ENCODE measurements at regions not wholly inside any gene's neighbourhood (a gene's known extent, or its start where the extent isn't known, plus 50 kb on each side); places are given as distances from the start of the nearest gene placed in this dataset.

DNA sequence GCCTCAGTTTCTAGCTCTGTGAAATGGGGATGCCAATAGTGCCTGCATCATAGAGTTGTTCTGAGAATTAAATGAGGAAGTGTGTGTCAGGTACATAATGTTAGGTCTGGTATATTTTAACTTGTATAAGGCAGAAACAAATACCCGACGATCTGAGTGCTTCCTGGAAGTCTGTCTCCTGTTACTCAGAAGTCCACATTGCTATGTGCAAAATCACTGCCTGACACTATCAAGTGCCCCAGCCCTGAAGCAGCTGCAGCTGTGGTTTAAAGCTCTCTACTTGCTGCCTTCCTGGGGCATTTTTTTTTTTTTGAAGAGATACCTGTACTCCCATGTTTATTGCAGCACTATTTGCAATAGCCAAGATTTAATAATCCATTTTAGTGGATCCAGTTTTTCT is 125.3 kb downstream of the SLC4A3 start:
- no peak overlapping the region for H3K27ac ChIP-seq
- H3K4me3 ChIP-seq, result no peak overlapping the region
- DNase-seq (ENCODE audit: extremely low spot score in 2 of 2), result no peak
- H3K27me3 ChIP-seq, result no peaks in the 10 kb centered on the region
- H3K4me1 ChIP-seq, result no peaks in the 10 kb centered on the region
- no peak for TF ChIP-seq CTCF (IDR thresholded peaks at IDR 0.05)
- no peak for TF ChIP-seq POLR2AphosphoS5 (IDR thresholded peaks at IDR 0.05; ENCODE audit: insufficient read depth in 1 of 2, low read depth in 1 of 2)
- TF ChIP-seq POLR2A (IDR thresholded peaks at IDR 0.05), result no peak
- intact Hi-C loops (cut with DNase I), result no loop called here
- H3K9me3 ChIP-seq, result no peaks in the 10 kb centered on the region
- no peaks in the 10 kb centered on the region for H3K36me3 ChIP-seq

DNA sequence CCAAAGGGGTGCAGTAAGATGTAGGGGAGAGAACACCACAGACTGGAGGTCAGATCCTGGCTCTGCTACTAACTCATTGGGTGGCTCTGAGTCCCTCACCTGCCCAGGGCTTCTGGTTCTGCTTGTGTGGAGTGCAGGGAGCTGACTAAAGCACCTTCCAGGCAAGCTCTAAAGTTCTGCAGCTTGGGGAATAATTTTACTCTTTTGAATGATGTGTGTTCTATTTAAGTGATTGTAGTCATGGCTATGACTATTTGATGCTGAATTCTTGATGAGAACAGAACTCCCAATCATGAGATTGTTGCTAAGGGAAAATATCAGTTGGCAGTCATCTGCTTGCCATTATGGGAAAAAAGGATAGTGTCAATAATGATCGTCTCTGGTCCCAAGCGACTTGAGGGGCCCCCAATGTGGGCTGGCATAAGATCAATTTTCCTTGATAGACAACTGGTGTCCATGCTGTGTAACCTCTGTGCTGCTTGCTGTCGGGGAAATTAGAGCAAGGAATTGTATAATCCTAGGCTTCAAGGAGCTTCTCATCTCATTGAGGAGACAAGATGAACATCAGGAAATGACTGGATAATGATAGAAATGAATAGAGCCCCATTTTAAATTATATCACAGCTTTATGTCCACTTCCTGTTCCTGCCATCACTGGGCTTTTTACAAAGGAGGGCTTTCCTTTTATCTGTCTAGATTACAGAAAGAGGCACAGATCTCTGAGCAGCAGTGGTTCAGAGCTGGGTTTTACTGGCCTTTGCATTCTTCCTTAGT is 131.7 kb downstream of the SLC4A3 start:
- H3K9me3 ChIP-seq, result no peaks in the 10 kb centered on the region
- TF ChIP-seq POLR2AphosphoS5 (IDR thresholded peaks at IDR 0.05; ENCODE audit: insufficient read depth in 1 of 2, low read depth in 1 of 2), result no peak
- TF ChIP-seq CTCF (IDR thresholded peaks at IDR 0.05), result no peak
- no peak for TF ChIP-seq POLR2A (IDR thresholded peaks at IDR 0.05)
- no peaks in the 10 kb centered on the region for H3K4me1 ChIP-seq
- intact Hi-C loops (cut with DNase I), result no loop called here
- H3K27me3 ChIP-seq, result no peaks in the 10 kb centered on the region
- no peaks in the 10 kb centered on the region for H3K36me3 ChIP-seq
- DNase-seq (ENCODE audit: extremely low spot score in 2 of 2), result no peak
- H3K4me3 ChIP-seq, result no peak overlapping the region
- H3K27ac ChIP-seq, result no peak overlapping the region

GRCh38 chr2:219759801-219760200 is 132.4 kb downstream of the SLC4A3 start:
- Histone ChIP-seq H3K9me3 (no peaks in the 10 kb centered on the region), H3K4me1 (no peaks in the 10 kb centered on the region), H3K4me3 (no peak overlapping the region), H3K27ac (no peak overlapping the region), H3K27me3 (no peaks in the 10 kb centered on the region), H3K36me3 (no peaks in the 10 kb centered on the region)
- intact Hi-C loops (cut with DNase I), result no loop called here
- TF ChIP-seq CTCF (IDR thresholded peaks at IDR 0.05) (no peak), POLR2AphosphoS5 (IDR thresholded peaks at IDR 0.05; ENCODE audit: insufficient read depth in 1 of 2, low read depth in 1 of 2) (no peak), POLR2A (IDR thresholded peaks at IDR 0.05) (no peak)
- no peak for DNase-seq (ENCODE audit: extremely low spot score in 2 of 2)

DNA sequence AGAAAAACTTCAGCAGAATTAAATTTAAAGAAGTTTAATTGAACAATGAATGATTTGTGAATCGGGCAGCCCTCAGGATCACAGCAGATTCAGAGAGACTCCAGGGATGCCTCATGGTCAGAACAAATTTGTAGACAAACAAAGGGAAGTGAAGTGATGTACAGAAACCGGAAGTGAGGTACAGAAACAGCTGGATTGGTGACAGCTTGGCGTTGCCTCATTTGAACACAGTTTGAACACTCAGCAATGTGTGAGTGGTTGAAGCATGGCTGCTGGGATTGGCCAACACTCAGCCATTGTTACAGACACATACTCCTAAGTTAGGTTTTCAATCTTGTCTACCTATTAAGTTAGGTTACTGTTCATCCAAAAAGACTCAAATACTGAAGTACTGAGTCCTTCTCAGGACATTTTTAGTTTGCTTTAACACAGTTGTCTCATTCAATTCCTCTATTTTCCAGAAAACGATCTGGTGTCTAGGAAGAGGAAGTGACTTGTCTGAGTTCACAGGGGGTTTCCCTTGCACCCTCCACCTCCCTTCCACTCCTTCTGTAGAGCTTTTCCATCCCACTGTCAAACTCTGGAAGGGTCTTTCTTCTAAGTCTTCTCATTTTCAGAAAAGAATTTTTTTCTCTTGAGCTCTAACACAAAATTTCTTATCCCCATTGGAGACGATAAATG is 137.9 kb downstream of the SLC4A3 start:
- H3K4me3 ChIP-seq, result no peak overlapping the region
- H3K27me3 ChIP-seq, result no peaks in the 10 kb centered on the region
- intact Hi-C loops (cut with DNase I), result no loop called here
- DNase-seq (ENCODE audit: extremely low spot score in 2 of 2), result no peak
- H3K4me1 ChIP-seq, result no peaks in the 10 kb centered on the region
- no peaks in the 10 kb centered on the region for H3K9me3 ChIP-seq
- TF ChIP-seq POLR2A (IDR thresholded peaks at IDR 0.05) (no peak), CTCF (IDR thresholded peaks at IDR 0.05) (no peak), POLR2AphosphoS5 (IDR thresholded peaks at IDR 0.05; ENCODE audit: insufficient read depth in 1 of 2, low read depth in 1 of 2) (no peak)
- H3K36me3 ChIP-seq, result no peaks in the 10 kb centered on the region
- no peak overlapping the region for H3K27ac ChIP-seq

DNA sequence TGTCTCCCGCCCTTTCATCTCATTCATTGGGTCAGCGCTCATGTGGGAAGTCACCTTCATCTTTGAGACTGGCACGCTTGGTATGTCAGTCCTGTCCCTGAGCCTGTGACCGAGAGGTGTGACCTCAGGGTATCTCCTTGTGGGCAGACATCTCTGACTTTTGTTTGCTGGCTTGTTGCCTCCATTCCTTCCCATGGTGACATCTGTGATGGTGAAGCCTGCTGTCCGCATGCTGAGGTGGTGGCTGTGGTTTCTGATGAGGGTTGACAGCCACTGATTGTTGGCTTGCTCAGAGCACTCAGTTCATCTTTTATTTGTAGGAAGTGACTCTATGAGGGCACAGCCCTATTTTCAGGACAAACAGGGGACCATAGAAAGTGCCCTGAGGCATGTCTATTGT is 139.2 kb downstream of the SLC4A3 start:
- Histone ChIP-seq H3K4me3 (no peak overlapping the region), H3K9me3 (no peaks in the 10 kb centered on the region), H3K4me1 (no peaks in the 10 kb centered on the region), H3K27me3 (no peaks in the 10 kb centered on the region), H3K36me3 (no peaks in the 10 kb centered on the region), H3K27ac (no peak overlapping the region)
- intact Hi-C loops (cut with DNase I), result no loop called here
- no peak for TF ChIP-seq CTCF (IDR thresholded peaks at IDR 0.05)
- TF ChIP-seq POLR2AphosphoS5 (IDR thresholded peaks at IDR 0.05; ENCODE audit: insufficient read depth in 1 of 2, low read depth in 1 of 2), result no peak
- no peak for DNase-seq (ENCODE audit: extremely low spot score in 2 of 2)
